BJ (cell line): ENCODE measurements at regions not wholly inside any gene's neighbourhood (a gene's known extent, or its start where the extent isn't known, plus 50 kb on each side); places are given as distances from the start of the nearest gene placed in this dataset.

Source experiments
- CTCF ChIA-PET: fragments of 350-600 bp; formaldehyde crosslinking; extraction: SDS; loops from one replicate; lab custom pipeline; 2021; ENCODE audit warnings: antibody characterized with exemption, inconsistent platforms; lab: Yijun Ruan, JAX
- POLR2A ChIA-PET: fragments of 300-600 bp; sonication (Branson Sonifier 250); formaldehyde crosslinking; extraction: SDS; loops from one replicate; lab custom pipeline; 2021; ENCODE audit warnings: antibody characterized with exemption; lab: Charles Lee
- DNase-seq: peaks from one replicate; pipeline ENCODE4 v3.0.0-alpha.2; 2011; ENCODE audit warnings: low read depth
- H3K27me3 ChIP-seq: 2 replicates; pipeline ENCODE4 v1.6.0; 2011; ENCODE audit warnings: low read length; ENCODE audit not compliant: control insufficient read depth, insufficient read depth
- H3K36me3 ChIP-seq: 2 replicates; pipeline ENCODE4 v1.5.1; 2011; ENCODE audit warnings: low read length; ENCODE audit not compliant: control insufficient read depth, insufficient read depth
- H3K4me3 ChIP-seq: 2 replicates; pipeline ENCODE4 v1.5.1; 2011; ENCODE audit warnings: low read depth, mild to moderate bottlenecking, control low read depth, low read length
- TF ChIP-seq, protein P1 (sequence below): IDR thresholded peaks from 2 replicates; pipeline ENCODE4 v1.5.1; 2011; ENCODE audit warnings: low read depth, mild to moderate bottlenecking, control low read depth, inconsistent platforms, low read length, moderate library complexity; ENCODE audit not compliant: insufficient read depth

DNA sequence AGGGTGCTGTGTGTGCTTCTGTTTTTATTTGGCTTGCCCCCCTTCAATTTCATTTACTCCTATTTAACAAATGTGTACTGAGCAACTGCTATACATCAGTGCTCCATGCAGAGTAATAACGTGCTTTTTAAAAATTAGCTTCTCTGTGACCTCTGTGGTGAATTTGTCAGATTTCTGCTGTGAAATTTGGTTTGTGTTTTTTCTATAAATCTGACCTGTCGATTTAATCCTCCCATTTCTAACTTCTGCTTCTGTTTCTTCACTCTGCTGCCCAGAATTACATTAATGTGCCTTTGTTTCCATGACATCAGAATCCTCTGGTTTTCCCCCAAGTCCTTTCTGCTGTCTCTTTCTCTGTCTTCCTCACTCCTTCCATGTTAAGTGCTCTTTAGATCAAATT, 123.8 kb upstream of the CACNA2D1 start:
- Histone ChIP-seq H3K27me3 (no peaks in the 10 kb centered on the region), H3K36me3 (no peaks in the 10 kb centered on the region), H3K4me3 (no peak overlapping the region)
- ChIA-PET POLR2A (no interaction called here), CTCF (no interaction called here)
- DNase-seq = no peak
- TF ChIP-seq, protein P1, sequence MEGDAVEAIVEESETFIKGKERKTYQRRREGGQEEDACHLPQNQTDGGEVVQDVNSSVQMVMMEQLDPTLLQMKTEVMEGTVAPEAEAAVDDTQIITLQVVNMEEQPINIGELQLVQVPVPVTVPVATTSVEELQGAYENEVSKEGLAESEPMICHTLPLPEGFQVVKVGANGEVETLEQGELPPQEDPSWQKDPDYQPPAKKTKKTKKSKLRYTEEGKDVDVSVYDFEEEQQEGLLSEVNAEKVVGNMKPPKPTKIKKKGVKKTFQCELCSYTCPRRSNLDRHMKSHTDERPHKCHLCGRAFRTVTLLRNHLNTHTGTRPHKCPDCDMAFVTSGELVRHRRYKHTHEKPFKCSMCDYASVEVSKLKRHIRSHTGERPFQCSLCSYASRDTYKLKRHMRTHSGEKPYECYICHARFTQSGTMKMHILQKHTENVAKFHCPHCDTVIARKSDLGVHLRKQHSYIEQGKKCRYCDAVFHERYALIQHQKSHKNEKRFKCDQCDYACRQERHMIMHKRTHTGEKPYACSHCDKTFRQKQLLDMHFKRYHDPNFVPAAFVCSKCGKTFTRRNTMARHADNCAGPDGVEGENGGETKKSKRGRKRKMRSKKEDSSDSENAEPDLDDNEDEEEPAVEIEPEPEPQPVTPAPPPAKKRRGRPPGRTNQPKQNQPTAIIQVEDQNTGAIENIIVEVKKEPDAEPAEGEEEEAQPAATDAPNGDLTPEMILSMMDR = no peak

DNA sequence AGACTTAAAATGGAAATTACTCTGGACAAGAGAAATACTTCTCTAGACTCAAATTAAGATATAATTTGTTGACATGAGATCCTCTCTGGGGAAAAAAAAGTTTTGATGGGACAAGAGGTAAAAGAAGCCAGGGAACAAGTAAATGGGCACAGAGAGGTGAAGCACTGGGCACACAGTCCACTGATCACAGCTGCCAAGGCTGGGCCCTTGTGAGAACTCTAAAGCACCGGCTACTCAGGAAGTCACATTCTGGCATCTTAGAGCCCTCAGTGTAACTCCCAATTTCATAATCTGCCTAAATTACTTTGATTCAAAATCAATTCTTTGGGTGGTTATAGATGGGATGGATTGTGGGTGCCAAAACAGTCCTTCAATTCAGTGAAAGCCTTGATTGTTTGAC, 123.2 kb upstream of the CACNA2D1 start:
- no peak for DNase-seq

DNA sequence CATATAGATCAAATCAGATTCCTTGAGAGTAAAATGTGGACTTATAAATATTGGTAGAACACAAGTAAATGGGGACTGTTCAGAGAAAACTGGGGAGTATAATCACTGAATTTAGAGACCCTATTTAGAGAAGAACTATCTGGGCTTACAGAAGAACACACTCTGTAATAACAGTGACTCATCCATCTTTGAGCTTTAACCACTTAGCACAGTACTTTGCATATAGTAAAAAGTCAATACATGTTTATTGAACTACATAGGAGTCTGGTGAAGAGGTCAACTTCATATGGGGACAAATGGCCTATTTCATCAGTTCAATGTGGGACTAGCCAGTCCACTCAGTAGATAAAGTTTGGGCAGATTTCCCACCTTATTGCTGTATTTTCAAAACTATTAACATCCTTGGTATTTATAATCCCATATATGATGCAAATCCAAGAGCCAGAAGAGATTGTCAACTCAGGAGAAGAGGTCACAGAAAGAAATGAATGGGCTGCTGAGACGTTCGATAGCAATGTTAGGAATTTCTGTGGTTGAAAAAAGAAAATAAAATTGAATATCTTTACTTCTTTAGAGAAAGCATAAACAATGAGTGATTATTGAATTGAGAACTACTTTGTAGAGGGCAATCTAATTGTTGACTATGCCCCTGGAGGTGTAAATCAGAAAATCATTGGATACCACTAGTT, 119.3 kb upstream of the CACNA2D1 start:
- DNase-seq = peak; percentile 49
- ChIA-PET CTCF (interaction anchor here (1.2 to 1.6 kb wide), 2 partner anchors 8 to 10 kb away, joined by 7 to 8 read pairs; no protein-coding TSS in a partner anchor), POLR2A (no interaction called here)
- H3K27me3 ChIP-seq = no peaks in the 10 kb centered on the region
- TF ChIP-seq, protein P1 = no peak
- no peaks in the 10 kb centered on the region for H3K36me3 ChIP-seq
- no peak overlapping the region for H3K4me3 ChIP-seq

More for the DNA sequence above, 123.2 kb upstream of the CACNA2D1 start:
- Histone ChIP-seq H3K36me3 (no peaks in the 10 kb centered on the region), H3K4me3 (no peak overlapping the region), H3K27me3 (no peaks in the 10 kb centered on the region)
- TF ChIP-seq, protein P1 = no peak
- ChIA-PET POLR2A (no interaction called here), CTCF (no interaction called here)

DNA sequence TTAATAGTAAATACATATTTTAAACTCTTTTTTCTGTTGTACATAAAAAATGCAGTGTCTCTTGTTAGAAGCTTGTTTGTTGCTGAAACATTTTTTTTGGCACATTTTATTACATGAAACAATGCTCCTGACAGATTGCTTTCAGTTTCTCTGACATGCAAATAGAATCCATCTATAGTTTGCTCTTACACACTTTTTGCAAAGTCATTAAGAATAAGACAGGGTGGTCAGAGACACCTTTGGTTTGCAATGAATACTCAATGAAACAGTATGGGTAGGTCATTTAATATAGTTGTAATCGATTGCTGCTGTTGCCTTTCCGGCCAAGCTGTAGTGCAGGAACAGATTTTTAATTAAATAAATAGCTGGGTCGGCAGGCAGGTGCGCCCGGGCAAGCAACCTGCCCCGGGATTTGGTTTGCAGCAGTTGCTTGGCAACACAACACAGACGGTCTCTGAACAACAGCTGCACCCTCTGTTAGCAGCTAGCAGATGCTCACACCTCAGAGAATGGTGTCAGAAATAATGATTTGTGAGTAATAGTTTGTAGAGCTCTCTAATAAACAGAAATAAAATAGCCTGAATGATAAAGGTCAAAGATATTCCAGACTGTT, 115.7 kb upstream of the CACNA2D1 start:
- no peak for DNase-seq
- no peaks in the 10 kb centered on the region for H3K27me3 ChIP-seq
- no peaks in the 10 kb centered on the region for H3K36me3 ChIP-seq
- ChIA-PET POLR2A (no interaction called here), CTCF (interaction anchor here (1.5 kb wide), 1 partner anchor 12 kb away, joined by 5 read pairs; no protein-coding TSS in a partner anchor)
- no peak overlapping the region for H3K4me3 ChIP-seq
- TF ChIP-seq, protein P1 = no peak

DNA sequence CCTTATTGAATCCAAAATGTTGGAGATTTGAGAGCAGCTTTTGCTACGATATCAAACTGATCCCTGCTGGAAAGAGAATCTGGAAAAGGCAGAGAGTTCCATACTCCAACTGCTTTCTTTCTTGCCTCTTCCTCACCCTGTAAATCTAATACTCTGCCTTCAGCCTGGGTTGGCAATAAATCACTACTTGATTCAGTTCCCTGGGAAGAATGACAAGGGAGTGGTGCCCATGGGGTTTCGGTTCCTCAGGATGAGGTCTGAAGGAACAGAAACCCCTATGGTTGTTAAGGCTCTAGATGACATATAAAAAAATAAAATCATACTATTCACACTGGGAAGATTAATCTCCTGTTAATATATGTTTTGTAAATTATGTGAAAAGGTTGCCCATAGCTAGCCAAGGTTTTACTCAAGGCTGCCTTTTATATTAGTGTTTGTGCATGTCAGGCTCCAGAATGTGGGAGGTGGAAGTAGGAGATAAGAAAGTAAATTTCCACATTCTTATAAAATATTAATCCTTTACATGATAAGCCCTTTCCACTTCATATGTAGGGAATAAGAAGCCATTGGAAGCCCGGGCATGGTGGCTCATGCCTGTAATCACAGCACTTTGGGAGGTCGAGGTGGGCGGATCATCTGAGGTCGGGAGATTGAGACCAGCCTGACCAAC, 106.2 kb upstream of the CACNA2D1 start:
- Histone ChIP-seq H3K36me3 (no peaks in the 10 kb centered on the region), H3K27me3 (no peaks in the 10 kb centered on the region), H3K4me3 (no peak overlapping the region)
- ChIA-PET POLR2A (no interaction called here), CTCF (no interaction called here)
- TF ChIP-seq, protein P1 = no peak
- DNase-seq = no peak
